ENCODE measurements at regions not wholly inside any gene's neighbourhood (a gene's known extent, or its start where the extent isn't known, plus 50 kb on each side); places are given as distances from the start of the nearest gene placed in this dataset.

- ATAC-seq (no peak), DNase-seq (peak in 1 of 4 donors; percentile 0)
- intact Hi-C loops (cut with DNase I): no loop called here
These were observed 131.8 kb upstream of the IER5L start for GRCh38 chr9:129309906-129310305.

GRCh38 chr9:129309041-129309430, 131.0 kb upstream of the IER5L start:
- Histone ChIP-seq H3K36me3 (replicated peaks in 1 of 2; ENCODE audit: insufficient read depth in 1 of 2, low read depth in 2 of 2) (no peaks in the 10 kb centered on the region), H3K9me3 (no peaks in the 10 kb centered on the region), H3K27ac (no peak overlapping the region), H3K4me1 (no peaks in the 10 kb centered on the region), H3K27me3 (no peaks in the 10 kb centered on the region), H3K4me3 (no peak overlapping the region)
- ATAC-seq (no peak), DNase-seq (peak in 1 of 4 donors; percentile 0)
- intact Hi-C loops (cut with DNase I): no loop called here
- WGBS, 2 donors: 90 to 92% methylated on average over 6 to 8 of the region's 8 CpGs
- TF ChIP-seq CTCF (IDR thresholded peaks at IDR 0.05): no peak
- TF ChIP-seq POLR2A (IDR thresholded peaks at IDR 0.05): no peak

More at GRCh38 chr9:129309906-129310305, 131.8 kb upstream of the IER5L start:
- Histone ChIP-seq H3K27ac (no peak overlapping the region), H3K9me3 (no peaks in the 10 kb centered on the region), H3K27me3 (no peaks in the 10 kb centered on the region), H3K4me1 (no peaks in the 10 kb centered on the region), H3K36me3 (replicated peaks in 1 of 2; ENCODE audit: insufficient read depth in 1 of 2, low read depth in 2 of 2) (no peaks in the 10 kb centered on the region), H3K4me3 (no peak overlapping the region)
- TF ChIP-seq POLR2A (IDR thresholded peaks at IDR 0.05): no peak
- no peak for TF ChIP-seq CTCF (IDR thresholded peaks at IDR 0.05)
- WGBS, 2 donors: 88 to 89% methylated on average over 5 of the region's 5 CpGs

- ATAC-seq (no peak), DNase-seq (no peak)
- no peak overlapping the region for H3K4me3 ChIP-seq
- intact Hi-C loops (cut with DNase I): no loop called here
- no peaks in the 10 kb centered on the region for H3K4me1 ChIP-seq
- H3K9me3 ChIP-seq: no peaks in the 10 kb centered on the region
- no peak overlapping the region for H3K27ac ChIP-seq
- H3K36me3 ChIP-seq (replicated peaks in 1 of 2; ENCODE audit: insufficient read depth in 1 of 2, low read depth in 2 of 2): no peaks in the 10 kb centered on the region
- 75% methylated on average over 13 of the region's 13 CpGs for WGBS, 2 donors
- no peaks in the 10 kb centered on the region for H3K27me3 ChIP-seq
- TF ChIP-seq CTCF (IDR thresholded peaks at IDR 0.05) (no peak), POLR2A (IDR thresholded peaks at IDR 0.05) (no peak)
These were observed 129.3 kb upstream of the IER5L start for GRCh38 chr9:129307227-129307970.

GRCh38 chr9:129306318-129306973, 128.4 kb upstream of the IER5L start:
- Histone ChIP-seq H3K4me3 (no peak overlapping the region), H3K27ac (no peak overlapping the region), H3K9me3 (no peaks in the 10 kb centered on the region), H3K27me3 (no peaks in the 10 kb centered on the region), H3K36me3 (replicated peaks in 1 of 2; ENCODE audit: insufficient read depth in 1 of 2, low read depth in 2 of 2) (no peaks in the 10 kb centered on the region), H3K4me1 (no peaks in the 10 kb centered on the region)
- DNase-seq (peak in 1 of 4 donors; percentile 0), ATAC-seq (no peak)
- TF ChIP-seq POLR2A (IDR thresholded peaks at IDR 0.05): no peak
- no peak for TF ChIP-seq CTCF (IDR thresholded peaks at IDR 0.05)
- WGBS, 2 donors: 76 to 86% methylated on average over 13 of the region's 13 CpGs
- intact Hi-C loops (cut with DNase I): no loop called here

Data from body of pancreas (tissue), 4 donors.